Peyer's patch (tissue), 4 donors: ENCODE measurements at regions not wholly inside any gene's neighbourhood (a gene's known extent, or its start where the extent isn't known, plus 50 kb on each side); places are given as distances from the start of the nearest gene placed in this dataset.

Experiments used
- POLR2A ChIP-seq, 2 donors: fragments of 450-650 bp; IDR thresholded peaks; one replicate each; pipeline ENCODE4 v1.5.1; 2017; ENCODE audit warnings: antibody characterized with exemption in 2 of 2, mild to moderate bottlenecking in 2 of 2, moderate library complexity in 2 of 2
- TF ChIP-seq, protein P1 (sequence below), 6 experiments: fragments of 450-650 bp in 4 of 6; fragments of 200-600 bp in 2 of 6; sonication (generic) in 1 of 6; IDR thresholded peaks; one replicate each; pipeline ENCODE4 v1.5.1; 2017 to 2019; ENCODE audit warnings: antibody characterized with exemption in 6 of 6, mild to moderate bottlenecking in 3 of 6, moderate library complexity in 1 of 6

DNA sequence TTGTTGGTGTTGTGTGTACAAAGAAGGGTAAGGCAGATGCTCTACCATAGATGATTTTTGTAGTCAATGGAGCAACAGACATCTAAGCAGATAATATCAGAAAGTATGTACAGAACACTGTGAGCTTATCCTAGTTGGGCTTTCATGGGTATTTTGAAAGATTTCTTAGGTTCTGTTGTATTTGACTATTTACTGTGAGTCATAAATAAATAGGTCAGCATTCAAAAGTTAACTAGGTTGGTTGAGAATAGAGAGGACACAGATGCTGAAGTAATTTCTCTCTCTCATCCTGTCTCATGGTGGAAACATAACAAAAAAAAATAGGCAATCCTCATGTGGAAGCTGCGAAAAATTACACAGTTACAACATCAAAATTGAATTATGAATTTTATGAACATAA, 413.5 kb downstream of the CCDC91 start:
- TF ChIP-seq, protein P1, sequence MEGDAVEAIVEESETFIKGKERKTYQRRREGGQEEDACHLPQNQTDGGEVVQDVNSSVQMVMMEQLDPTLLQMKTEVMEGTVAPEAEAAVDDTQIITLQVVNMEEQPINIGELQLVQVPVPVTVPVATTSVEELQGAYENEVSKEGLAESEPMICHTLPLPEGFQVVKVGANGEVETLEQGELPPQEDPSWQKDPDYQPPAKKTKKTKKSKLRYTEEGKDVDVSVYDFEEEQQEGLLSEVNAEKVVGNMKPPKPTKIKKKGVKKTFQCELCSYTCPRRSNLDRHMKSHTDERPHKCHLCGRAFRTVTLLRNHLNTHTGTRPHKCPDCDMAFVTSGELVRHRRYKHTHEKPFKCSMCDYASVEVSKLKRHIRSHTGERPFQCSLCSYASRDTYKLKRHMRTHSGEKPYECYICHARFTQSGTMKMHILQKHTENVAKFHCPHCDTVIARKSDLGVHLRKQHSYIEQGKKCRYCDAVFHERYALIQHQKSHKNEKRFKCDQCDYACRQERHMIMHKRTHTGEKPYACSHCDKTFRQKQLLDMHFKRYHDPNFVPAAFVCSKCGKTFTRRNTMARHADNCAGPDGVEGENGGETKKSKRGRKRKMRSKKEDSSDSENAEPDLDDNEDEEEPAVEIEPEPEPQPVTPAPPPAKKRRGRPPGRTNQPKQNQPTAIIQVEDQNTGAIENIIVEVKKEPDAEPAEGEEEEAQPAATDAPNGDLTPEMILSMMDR (IDR thresholded peaks at IDR 0.05), result no peak
- TF ChIP-seq POLR2A (IDR thresholded peaks at IDR 0.05), result no peak
